ENCODE measurements at regions not wholly inside any gene's neighbourhood (a gene's known extent, or its start where the extent isn't known, plus 50 kb on each side); places are given as distances from the start of the nearest gene placed in this dataset.

DNA sequence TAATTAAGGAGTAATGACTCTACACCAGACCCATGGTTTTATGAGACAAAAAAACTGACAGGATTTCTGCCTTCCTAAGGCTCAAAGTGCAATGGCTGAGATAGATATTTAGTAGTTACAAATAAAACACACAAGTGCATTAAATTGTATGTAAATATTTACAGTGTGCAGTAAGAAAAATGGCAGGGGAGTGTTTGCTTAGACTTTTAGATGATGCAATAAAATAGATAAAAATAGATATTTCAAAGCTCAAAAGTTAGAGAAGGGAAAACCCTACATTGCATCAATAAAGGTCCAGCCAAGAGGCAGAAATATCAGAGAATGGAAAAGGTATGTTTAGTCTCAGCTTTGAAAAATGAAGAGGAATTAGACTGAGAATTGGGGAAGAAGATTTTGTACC lies 226.3 kb upstream of the FGGY start:
- DNase-seq = no peak

DNA sequence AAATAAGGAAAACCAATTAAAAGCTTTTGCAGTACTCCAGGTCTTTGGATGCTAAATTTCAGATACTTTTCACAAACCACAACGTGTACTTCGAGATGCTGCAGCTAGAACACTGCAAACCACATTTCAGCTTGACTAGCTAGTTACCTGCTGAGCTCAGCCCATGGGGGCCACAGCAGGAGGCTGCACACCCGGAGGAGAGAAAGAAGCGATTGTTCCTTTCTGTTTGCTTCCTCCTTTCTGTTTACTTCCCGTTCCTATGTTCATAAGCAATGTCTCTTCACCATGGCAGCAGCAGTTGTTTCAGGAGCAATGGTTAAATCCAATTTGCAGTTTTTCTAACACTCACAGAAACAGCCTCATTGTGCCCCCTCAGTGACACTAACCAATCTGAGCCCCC lies 225.6 kb upstream of the FGGY start:
- no peak for DNase-seq

DNA sequence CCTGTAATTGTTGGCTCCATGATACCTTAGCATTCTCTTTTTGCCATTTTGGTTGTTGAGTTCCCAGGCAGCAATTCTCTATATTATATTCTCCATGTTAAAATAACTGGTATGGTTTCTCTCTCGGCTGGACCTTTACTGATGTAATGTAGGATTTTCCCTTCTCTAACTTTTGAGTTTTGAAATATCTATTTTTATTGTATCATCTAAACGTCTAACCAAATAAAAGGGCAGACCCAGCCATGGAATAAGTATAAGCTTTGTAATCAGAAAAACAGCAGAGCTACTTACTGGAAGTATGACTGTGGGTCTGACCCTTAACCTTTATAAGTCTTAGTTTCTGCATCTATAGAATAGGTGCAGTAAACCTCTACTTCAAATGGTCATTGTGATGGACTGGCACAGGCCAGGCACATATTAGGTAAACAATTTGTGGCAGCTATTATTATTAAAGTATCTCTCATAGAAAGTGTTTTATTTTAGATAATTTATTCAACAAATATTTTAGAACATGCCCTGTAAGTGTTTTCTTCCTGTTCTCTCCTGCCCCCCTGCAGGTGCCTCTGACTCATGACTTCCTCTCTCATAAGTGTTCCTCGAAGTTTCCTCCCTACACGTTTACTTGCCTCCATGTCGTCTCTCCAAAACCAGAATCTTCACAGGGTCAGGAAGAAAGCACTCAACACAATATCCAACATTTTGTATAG lies 224.9 kb upstream of the FGGY start:
- no peak for DNase-seq

DNA sequence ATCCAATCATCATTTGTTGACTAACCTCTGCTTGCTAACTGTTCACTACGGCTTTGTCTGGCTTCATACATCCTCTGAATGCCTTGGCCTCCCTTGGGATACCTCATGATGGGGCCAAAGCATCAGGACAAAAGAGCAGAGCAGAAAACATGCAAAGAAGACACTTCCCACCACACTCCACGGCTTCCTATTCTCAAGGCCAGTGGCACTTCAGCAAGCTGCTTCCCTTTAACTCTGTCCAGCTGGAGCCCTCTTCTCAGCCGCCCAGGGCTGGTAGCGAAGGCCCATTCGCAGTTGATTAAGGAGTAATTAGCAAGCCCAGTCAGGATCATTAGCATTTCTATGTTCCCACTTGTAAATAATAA lies 224.3 kb upstream of the FGGY start:
- peak; percentile 15 for DNase-seq

DNA sequence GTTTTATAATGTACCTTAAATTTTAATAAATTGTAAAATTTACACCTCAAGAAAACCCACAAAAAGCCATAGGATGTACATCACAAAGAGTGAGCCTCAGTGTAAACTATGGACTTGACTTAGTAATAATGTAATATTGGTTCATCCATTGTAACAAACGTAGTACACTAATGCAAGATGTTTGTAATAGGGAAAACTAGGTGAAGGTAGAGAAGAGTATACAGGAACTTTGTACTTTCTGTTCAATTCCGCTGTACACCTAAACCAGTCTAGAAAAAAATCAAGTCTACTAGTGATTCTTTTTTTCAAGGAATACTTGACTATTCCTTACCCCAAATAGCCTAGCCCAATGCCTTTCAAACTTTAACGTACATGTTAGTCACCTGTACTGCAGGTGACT lies 222.3 kb upstream of the FGGY start:
- DNase-seq = no peak

DNA sequence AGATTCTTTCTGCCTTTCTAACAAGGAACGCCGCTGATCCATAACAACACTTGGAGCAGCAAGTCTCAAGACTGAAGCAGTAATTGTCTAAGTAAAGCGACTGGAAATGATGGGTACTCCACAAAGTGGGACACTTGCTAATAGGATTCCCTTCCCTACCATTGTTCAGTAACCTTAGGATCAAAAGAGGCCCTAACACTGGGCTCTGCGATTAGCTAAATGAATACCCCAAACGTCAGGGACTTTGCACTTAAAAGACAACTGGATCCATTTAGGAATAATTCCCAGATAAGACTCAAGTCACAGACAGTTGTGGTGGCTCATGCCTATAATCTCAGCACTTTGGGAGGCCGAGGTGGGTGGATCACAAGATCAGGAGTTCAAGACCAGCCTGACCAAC lies 221.9 kb upstream of the FGGY start:
- no peak for DNase-seq

DNA sequence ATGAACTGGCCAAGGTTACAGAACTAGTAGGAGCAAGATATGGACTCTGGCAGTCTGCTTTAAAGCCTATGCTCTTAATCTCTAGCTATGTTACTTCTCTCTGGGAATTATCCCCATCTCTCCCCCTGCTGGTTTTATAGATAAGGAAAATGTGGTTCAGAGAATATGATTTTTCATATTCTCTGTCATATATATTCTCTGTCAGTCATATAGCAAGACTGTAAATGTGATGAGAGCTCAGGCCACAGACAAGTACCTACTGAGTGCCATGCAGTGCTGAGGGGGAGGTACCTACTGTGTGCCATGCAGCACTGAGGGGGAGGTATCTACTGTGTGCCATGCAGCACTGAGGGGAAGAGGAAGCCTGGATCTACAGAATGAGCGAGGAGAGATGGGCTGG lies 220.3 kb upstream of the FGGY start:
- DNase-seq = no peak

DNA sequence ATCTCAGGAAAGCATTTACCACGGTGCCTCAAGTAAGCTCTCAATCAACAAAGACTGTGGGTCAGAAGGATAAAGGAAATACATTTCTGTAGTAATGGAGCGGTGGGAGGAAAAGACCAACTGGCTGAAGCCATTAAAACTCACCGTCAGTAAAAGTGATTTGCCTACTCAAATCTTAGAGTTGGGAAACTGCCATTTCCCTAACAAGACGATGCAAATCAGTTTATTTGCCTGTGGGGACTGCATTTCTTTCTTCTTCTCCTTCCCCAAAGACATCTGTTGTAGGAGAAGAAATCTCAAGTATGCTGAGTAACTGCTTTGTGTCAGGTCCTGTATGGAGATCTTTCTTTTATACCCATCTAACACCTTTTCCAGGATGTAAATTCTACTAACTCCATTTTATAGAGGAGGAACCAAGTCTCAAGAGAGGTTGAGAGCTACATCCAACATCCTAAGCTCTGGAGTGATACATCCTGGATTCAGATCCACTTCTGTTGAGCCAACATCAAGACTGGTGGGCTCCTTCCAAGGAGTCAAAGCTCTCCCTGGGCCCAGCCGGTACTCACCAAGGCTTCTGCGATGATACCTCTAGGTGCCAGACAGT lies 219.3 kb upstream of the FGGY start:
- DNase-seq = no peak

DNA sequence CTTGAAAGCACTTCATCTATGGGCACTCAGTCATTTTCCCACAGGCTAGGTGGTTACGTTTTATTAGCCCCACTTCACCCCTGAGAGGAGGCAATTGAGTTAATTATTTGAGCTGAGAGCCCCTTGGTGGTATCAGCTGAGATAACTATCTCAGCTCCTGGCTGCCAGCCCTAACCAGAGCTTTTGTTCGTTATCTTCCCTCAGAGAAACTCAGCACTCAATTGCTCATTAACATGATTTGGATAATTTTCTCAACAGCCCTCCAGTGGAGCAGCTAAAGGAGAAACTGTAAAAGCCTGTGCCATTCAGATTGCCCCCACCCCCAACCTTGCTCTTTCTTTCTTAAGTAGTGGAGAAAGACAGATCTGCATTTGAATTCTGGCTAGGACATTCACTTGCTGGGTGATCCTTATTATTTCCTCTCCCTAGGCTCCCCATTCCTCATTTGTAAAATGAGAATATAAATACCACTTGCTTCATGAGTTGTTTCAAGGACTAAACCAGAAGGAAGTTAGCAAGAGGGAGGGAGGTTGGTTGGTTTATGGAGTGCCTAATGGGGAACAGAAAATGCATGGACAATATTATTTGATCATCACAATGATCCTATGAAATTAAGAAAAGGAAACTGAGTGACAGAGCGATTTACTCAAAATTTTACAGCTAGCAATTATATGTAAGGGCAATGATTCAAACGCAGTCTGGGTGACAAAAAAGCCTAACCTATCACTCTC lies 218.7 kb upstream of the FGGY start:
- DNase-seq = no peak

DNA sequence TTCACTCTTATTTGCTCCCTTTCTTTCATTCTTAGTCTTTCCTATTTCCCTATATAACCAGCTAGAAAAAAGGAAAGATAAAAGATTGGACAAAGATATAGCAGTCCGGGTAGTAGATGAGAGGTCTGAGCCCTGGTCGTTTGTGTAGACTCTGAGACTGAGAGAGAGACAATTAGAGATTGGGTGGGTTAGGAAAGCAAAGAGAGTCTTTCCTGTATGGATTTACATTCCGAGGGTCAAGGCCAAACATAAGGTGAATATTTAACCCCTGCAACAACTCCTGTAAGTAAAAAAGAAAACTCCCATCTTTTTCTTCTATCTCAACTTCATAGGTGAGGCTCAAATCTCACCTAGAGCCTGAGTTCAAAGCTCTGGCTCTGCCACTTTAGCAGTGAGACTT lies 218.0 kb upstream of the FGGY start:
- no peak for DNase-seq

DNA sequence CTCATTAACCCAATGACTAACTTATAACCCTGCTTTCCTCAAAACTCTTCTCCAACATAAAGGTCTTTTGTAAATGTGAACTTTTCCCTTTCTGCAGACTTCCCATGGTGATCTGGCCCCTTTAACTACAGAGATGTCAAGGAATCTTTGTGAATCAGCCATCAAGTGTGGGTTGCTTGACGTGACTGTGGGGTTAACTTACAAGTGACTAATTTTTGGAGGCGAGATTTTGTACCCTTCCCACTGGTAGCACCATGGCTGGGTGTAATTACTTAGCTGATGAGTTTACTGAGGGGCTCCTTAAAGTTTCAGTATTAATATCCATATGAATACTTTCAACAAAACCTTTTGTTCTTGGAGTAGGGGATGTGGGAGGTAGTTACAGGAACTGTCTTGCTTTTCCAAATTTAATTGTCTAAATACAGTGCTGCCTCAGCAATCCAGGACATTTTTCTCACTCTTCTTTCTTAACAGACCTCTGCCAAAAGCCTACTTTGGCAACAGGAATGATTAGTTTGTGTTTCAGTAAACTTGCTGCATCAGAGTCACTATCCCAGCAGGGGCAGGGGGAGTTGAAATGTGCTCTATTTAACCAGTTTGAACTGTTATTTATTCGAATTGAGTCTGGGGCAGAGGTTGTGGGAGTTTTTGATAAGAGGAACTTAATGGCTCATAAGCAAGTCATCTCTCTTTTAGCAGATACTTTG lies 217.3 kb upstream of the FGGY start:
- DNase-seq = no peak

DNA sequence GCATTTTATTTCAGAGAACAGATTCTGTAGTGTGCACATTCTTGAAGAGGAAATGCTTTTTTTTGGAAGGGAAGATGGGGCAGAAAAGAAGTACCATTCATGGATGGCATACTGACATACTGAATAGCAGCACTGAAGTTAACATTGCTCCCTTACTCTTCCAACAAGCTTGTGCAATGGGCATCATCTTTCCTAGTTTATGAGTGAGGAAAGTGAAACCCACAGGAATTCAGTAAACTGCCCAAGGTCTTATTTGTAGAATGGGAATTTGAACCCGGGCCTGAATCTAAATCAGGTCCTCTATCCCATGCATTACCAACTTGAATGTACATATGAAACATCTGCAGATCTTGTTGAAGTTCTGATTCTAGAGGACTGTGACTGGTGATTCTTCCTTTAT lies 215.7 kb upstream of the FGGY start:
- no peak for DNase-seq

DNA sequence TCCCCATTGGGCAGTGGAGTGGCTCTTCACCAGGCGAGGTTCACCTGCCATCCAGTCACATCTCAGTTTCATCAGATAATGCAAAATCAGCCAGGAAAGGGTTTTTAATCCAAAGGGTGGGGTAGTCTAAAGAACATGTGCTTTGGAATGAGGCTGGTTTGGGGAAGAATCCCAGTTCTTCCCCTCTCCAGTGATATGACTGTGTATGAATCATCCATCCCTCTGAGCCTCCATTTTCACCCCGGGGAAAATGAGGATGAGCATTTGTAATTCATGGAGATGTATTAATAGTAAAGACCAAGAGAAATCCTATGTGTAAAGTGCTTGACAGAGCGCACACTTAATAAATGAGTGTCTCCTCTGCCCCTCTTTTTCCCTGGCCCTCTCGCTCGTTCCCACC lies 215.1 kb upstream of the FGGY start:
- DNase-seq = no peak

DNA sequence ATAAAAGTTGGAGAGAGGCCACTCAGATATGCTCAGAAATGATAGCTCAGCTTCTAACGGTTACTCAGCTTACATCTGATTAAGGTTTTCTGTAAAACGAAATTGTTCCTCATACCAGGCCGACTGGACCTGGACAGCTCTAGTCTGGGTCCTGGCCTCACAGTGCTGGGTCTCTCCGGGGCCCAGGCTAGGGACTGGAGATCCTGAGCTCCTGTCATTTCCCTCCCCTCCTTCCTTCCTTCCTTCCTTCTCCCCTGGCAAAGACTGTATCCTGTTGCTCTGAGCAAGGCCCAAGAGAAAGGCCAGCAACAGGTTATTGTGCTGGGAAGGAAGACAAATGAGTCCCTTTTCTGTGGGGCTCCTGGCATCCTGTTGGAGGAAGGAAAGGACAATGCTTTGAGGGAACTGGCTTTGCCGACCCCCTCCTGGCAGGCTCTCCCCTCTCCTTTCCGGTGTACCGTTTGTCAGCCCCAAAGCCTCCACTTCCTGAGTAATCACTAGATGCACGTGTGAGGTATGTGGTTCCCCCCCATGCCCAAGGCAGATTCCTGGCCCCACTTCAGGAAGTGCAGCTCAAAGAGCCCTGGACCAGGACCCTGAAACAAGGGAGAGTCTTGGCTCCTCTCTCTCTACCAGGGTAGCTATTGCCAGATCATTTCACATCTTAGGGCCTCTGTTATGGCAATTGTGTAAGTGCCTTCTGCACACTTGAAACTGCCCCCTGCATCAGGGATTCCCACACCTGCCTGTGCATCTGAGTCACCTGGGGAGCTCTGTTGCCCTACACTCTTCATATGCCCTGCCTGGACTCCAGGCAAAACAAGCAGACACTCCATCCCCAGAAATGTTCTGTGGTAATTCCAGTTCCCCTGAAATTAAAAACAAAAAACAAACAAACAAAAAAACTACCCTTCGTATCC lies 212.7 kb upstream of the FGGY start:
- peak; percentile 48 for DNase-seq

DNA sequence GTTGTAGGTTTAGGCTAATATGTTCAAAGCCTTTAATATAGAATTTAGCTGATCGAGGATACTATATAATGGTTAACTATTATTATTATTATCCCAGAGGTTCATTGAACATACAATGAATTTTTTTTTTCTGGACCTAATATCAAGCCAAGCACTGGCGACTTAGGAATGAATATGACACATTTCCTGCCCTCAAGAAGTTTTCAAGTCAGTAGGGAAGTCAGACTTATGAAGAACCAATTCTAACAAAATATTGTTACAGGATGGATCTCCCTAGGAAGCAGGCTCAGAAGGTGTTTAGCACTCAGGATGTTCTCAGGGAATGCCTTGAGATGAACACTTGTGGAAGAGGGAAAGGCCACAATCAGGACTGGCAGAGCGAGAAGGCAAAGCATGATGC lies 211.8 kb upstream of the FGGY start:
- no peak for DNase-seq

DNA sequence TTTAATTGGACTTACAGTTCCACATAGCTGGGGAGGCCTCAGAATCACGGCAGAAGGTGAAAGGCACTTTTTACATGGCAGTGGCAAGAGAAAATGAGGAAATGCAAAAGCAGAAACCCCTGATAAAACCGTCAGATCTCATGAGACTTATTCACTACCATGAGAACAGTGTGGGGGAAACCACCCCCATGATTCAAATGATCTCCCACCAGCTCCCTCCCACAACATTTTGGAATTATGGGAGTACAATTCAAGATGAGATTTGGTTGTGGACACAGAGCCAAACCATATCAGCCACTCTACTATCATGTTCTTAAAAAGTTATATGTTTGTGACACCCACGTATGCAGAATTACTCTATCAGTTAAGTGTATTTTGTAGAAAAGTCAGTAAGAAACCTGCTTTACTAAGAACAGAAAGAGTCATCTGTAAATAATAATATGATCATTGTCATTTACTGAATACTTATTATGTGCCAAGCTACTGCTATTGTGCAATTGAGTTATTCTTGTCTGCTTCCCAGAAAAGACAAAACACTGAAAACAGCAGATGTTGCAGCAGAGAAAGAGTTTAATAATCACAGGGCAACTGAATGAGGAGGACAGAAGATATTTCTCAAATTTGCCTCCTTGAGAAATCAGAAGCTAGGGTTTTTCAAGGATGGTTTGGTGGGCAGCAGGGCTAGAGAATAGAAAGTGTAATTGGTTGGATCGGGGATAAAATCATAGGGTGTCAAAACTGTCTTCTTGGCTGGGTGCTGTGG lies 207.7 kb upstream of the FGGY start:
- DNase-seq = no peak

DNA sequence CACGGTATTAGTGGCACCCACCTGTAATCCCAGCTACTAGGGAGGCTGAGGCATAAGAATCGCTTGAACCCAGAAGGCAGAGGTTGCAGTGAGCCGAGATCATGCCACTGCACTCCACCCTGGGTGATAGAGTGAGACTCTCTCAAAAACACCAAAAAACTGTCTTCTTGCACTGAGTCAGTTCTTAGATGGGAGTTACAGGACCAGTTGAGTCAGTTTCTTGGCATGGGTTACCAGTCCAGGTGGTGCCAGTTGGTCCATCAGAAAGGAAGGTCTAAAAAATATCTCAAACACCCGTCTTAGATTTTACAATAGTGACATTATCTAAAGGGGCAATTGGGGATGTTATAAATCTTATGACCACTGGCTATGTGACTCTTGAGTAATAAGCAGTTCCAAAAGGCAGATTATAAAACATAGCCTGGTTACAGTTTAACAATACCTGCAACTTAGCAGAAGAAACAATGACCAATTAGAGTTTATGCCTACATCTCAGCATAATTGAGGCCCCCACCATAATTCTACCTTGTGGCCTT lies 206.9 kb upstream of the FGGY start:
- no peak for DNase-seq

DNA sequence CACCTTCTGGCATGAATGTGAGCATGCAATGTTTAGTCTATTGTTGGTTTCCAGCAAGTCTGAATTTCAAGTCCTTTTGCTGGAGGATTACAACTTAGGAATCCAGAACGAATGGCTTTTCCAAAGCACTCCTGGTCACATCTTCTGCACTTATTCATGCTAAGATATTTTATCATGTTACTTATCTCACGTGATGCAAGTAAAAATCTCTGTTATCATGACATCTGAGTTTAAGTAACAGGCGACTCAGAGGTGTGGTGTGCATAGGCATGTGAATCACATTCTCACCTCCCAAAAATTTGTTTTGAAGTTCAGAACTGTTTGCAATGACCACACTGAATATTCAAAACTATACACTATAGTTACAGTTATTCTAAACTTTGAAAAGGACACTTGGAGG lies 204.8 kb upstream of the FGGY start:
- DNase-seq = no peak

DNA sequence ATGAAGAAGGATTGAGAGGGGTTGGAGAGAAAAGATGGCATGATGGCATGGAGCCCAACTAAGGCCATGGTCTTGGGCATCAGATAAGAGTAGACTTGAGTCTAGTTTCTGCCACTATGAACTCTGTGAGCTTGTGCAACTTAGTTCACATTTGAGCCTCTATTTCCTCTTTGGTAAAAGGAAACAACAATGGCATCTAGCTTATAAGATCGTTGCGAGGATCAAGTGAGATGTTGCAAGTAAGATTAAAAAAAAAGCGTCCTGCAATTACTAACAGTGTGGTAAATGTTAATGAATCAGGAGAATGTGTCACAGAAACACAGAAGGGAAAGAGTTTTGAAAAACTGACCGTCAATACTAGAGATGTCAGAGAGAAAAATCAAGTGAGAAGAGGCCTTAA lies 202.9 kb upstream of the FGGY start:
- no peak for DNase-seq

DNA sequence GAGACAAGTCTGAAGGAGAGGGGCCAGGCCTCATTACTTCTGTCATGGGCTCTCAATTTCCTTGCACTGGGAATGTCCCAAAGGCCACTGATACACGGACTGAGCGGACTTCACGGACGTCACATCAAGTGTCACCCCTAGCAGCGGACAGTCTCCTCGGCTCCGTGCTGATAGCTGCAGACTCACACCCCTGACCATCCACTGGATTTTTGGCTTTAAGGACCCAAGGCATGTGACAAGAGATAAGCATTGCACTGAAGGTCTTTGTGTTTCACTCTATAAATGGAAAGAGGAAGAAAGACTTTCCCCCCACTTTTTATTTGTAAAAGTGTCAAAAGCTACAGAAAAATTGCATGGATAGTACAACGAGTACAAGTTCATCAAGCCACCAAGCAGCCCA lies 200.4 kb upstream of the FGGY start:
- no peak for DNase-seq

DNA sequence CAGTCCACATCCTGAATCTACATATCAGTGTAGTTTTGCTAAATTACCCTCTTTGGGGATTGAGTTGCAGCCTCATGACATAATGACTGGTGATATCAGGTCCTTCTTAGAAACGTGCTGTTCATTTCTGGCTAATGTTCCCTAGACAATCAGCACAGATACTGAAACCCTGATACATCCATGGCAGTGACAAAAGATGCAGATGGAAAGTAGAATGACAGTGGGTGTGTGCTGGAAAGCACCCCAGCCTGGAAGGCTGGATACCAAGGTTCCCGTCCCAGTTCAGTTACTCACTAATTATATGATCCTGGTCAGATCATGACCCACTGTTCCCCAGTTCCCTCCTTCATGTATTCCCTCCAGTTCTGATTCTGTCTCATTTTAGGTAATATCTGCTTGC lies 198.2 kb upstream of the FGGY start:
- no peak for DNase-seq
